Thyroid gland (tissue), 4 donors: ENCODE measurements at regions not wholly inside any gene's neighbourhood (a gene's known extent, or its start where the extent isn't known, plus 50 kb on each side); places are given as distances from the start of the nearest gene placed in this dataset.

Experiments
- DNase-seq, 2 donors: peaks; one replicate each; pipeline ENCODE4 v3.0.0-alpha.2; 2019
- H3K27ac ChIP-seq, 3 donors: fragments of 200-600 bp; sonication (generic); 1 replicate in 2 of 3; 2 replicates in 1 of 3; pipeline ENCODE4 v1.5.1; 2016 to 2019; ENCODE audit warnings: mild to moderate bottlenecking in 1 of 3, moderate library complexity in 1 of 3
- H3K27me3 ChIP-seq: fragments of 200-600 bp; sonication (generic); one replicate; pipeline ENCODE4 v1.5.1; 2019
- H3K36me3 ChIP-seq, 2 donors: fragments of 200-600 bp; sonication (generic); one replicate each; pipeline ENCODE4 v1.5.1; 2016 to 2019
- H3K4me1 ChIP-seq, 2 donors: fragments of 200-600 bp; sonication (generic); one replicate each; pipeline ENCODE4 v1.5.1; 2017 to 2019
- H3K4me3 ChIP-seq, 3 donors: fragments of 200-600 bp; sonication (generic); replicated peaks in 1 of 3; 1 replicate in 2 of 3; 2 replicates in 1 of 3; pipeline ENCODE4 v1.5.1; 2016; ENCODE audit warnings: mild to moderate bottlenecking in 1 of 3
- H3K9me3 ChIP-seq: fragments of 200-600 bp; sonication (generic); one replicate; pipeline ENCODE4 v1.5.1; 2017
- POLR2A ChIP-seq, 2 donors: fragments of 450-650 bp; IDR thresholded peaks; one replicate each; pipeline ENCODE4 v1.6.1; 2017; ENCODE audit warnings: antibody characterized with exemption in 2 of 2, mild to moderate bottlenecking in 2 of 2, moderate library complexity in 1 of 2
- WGBS, 2 donors: methylation state at CpG; one replicate each; pipeline ENCODE4 v1.1.5; 2017; 5-methylcytosine and 5-hydroxymethylcytosine counted together
- intact Hi-C: fragments of 100-400 bp; cut with DNase I; formaldehyde crosslinking; loops from one replicate; pipeline ENCODE4 v1.15.1; 2023
- TF ChIP-seq, protein P1 (sequence below), 6 experiments: fragments of 200-600 bp in 3 of 6; fragments of 450-650 bp in 3 of 6; sonication (generic) in 3 of 6; IDR thresholded peaks; one replicate each; pipeline ENCODE4 v1.5.1; 2016 to 2019; ENCODE audit warnings: antibody characterized with exemption in 6 of 6, mild to moderate bottlenecking in 2 of 6, inconsistent platforms in 1 of 6, moderate library complexity in 1 of 6

DNA sequence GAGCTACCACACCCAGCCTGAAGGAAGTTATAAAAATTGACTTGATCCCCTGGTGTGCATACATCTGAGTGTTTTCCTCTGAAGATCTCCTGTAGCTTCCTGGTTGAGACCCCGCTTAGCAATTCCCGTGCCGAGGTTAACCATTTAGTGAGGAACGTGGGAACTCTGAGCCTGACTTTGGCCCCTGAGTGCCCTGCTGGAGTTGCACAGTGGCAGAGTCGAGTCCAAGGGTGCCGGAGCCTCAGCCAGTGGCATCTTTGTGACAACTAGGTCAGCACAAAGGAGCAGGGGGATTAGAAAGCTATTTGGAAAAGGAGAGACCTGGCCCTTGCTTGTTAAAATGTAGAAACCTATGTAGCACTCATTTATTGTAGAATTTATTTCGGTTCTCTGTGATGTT, 561.2 kb upstream of the SALL3 start:
- DNase-seq, result no peak
- Histone ChIP-seq H3K9me3 (no peaks in the 10 kb centered on the region), H3K4me3 (no peak overlapping the region)

DNA sequence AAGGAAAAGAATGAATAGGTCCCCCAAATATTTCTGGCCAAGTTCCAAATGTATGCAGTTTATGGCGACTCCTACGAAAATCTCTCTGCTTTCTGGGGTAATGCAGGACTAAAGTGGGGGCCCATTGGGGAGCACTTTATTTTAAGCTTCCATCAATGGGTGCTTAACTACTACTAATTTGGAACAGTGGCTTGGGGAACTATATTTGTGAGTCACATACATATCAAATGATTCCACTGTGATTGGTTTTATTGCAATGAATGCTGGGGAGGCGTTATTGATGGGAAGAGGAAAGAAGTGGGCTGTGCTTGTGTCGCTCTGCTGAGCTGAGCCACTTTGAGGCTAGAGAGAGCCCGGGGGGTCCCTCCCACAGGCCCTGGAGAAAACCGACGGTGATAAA, 560.4 kb upstream of the SALL3 start:
- H3K27ac ChIP-seq, result no peak overlapping the region
- H3K36me3 ChIP-seq, result no peaks in the 10 kb centered on the region
- intact Hi-C loops, result no loop called here
- no peak for DNase-seq
- WGBS, 2 donors, result 66 to 77% methylated on average over 7 of the region's 7 CpGs
- TF ChIP-seq, protein P1, sequence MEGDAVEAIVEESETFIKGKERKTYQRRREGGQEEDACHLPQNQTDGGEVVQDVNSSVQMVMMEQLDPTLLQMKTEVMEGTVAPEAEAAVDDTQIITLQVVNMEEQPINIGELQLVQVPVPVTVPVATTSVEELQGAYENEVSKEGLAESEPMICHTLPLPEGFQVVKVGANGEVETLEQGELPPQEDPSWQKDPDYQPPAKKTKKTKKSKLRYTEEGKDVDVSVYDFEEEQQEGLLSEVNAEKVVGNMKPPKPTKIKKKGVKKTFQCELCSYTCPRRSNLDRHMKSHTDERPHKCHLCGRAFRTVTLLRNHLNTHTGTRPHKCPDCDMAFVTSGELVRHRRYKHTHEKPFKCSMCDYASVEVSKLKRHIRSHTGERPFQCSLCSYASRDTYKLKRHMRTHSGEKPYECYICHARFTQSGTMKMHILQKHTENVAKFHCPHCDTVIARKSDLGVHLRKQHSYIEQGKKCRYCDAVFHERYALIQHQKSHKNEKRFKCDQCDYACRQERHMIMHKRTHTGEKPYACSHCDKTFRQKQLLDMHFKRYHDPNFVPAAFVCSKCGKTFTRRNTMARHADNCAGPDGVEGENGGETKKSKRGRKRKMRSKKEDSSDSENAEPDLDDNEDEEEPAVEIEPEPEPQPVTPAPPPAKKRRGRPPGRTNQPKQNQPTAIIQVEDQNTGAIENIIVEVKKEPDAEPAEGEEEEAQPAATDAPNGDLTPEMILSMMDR (IDR thresholded peaks at IDR 0.05), result no peak
- no peak for TF ChIP-seq POLR2A (IDR thresholded peaks at IDR 0.05)
- no peaks in the 10 kb centered on the region for H3K9me3 ChIP-seq
- no peak overlapping the region for H3K4me3 ChIP-seq
- no peaks in the 10 kb centered on the region for H3K27me3 ChIP-seq
- H3K4me1 ChIP-seq, result no peaks in the 10 kb centered on the region

More for the DNA sequence above, 561.2 kb upstream of the SALL3 start:
- H3K27ac ChIP-seq, result no peak overlapping the region
- H3K4me1 ChIP-seq, result no peaks in the 10 kb centered on the region
- H3K27me3 ChIP-seq, result no peaks in the 10 kb centered on the region
- 72 to 74% methylated on average over 7 of the region's 7 CpGs for WGBS, 2 donors
- no peak for TF ChIP-seq POLR2A (IDR thresholded peaks at IDR 0.05)
- TF ChIP-seq, protein P1 (IDR thresholded peaks at IDR 0.05), result no peak
- H3K36me3 ChIP-seq, result no peaks in the 10 kb centered on the region
- intact Hi-C loops, result no loop called here

- WGBS, 2 donors, result 82 to 88% methylated on average over 10 of the region's 10 CpGs
- no peaks in the 10 kb centered on the region for H3K36me3 ChIP-seq
- H3K4me1 ChIP-seq, result no peaks in the 10 kb centered on the region
- H3K27me3 ChIP-seq, result no peaks in the 10 kb centered on the region
- no peak for DNase-seq
- intact Hi-C loops, result no loop called here
- no peak overlapping the region for H3K27ac ChIP-seq
- no peaks in the 10 kb centered on the region for H3K9me3 ChIP-seq
- no peak overlapping the region for H3K4me3 ChIP-seq
- TF ChIP-seq POLR2A (IDR thresholded peaks at IDR 0.05), result no peak
- TF ChIP-seq, protein P1 (IDR thresholded peaks at IDR 0.05), result no peak
These were observed 559.5 kb upstream of the SALL3 start for GRCh38 chr18:78420116-78420515.

- Histone ChIP-seq H3K27me3 (no peaks in the 10 kb centered on the region), H3K4me1 (no peaks in the 10 kb centered on the region), H3K9me3 (no peaks in the 10 kb centered on the region), H3K27ac (no peak overlapping the region), H3K36me3 (no peaks in the 10 kb centered on the region), H3K4me3 (no peak overlapping the region)
- intact Hi-C loops, result no loop called here
- TF ChIP-seq, protein P1 (IDR thresholded peaks at IDR 0.05), result no peak
- TF ChIP-seq POLR2A (IDR thresholded peaks at IDR 0.05), result no peak
- WGBS, 2 donors, result 78 to 100% methylated on average over 1 of the region's 1 CpG
- DNase-seq, result no peak
These were observed 558.2 kb upstream of the SALL3 start for GRCh38 chr18:78421392-78421791.

- intact Hi-C loops, result no loop called here
- H3K27ac ChIP-seq, result no peak overlapping the region
- no peak for DNase-seq
- no peaks in the 10 kb centered on the region for H3K4me1 ChIP-seq
- no peak overlapping the region for H3K4me3 ChIP-seq
- H3K27me3 ChIP-seq, result no peaks in the 10 kb centered on the region
- TF ChIP-seq, protein P1 (IDR thresholded peaks at IDR 0.05), result no peak
- no peak for TF ChIP-seq POLR2A (IDR thresholded peaks at IDR 0.05)
- no peaks in the 10 kb centered on the region for H3K9me3 ChIP-seq
- WGBS, 2 donors, result 69 to 76% methylated on average over 7 of the region's 7 CpGs
- H3K36me3 ChIP-seq, result no peaks in the 10 kb centered on the region
These were observed 557.3 kb upstream of the SALL3 start for GRCh38 chr18:78422336-78422735.
